Thyroid gland (tissue), 4 donors: ENCODE measurements at regions not wholly inside any gene's neighbourhood (a gene's known extent, or its start where the extent isn't known, plus 50 kb on each side); places are given as distances from the start of the nearest gene placed in this dataset.

ENCODE experiments used
- DNase-seq, 2 donors: peaks; one replicate each; pipeline ENCODE4 v3.0.0-alpha.2; 2019
- H3K27ac ChIP-seq, 3 donors: fragments of 200-600 bp; sonication (generic); 1 replicate in 2 of 3; 2 replicates in 1 of 3; pipeline ENCODE4 v1.5.1; 2016 to 2019; ENCODE audit warnings: mild to moderate bottlenecking in 1 of 3, moderate library complexity in 1 of 3
- H3K27me3 ChIP-seq: fragments of 200-600 bp; sonication (generic); one replicate; pipeline ENCODE4 v1.5.1; 2019
- H3K36me3 ChIP-seq, 2 donors: fragments of 200-600 bp; sonication (generic); one replicate each; pipeline ENCODE4 v1.5.1; 2016 to 2019
- H3K4me1 ChIP-seq, 2 donors: fragments of 200-600 bp; sonication (generic); one replicate each; pipeline ENCODE4 v1.5.1; 2017 to 2019
- H3K4me3 ChIP-seq, 3 donors: fragments of 200-600 bp; sonication (generic); replicated peaks in 1 of 3; 1 replicate in 2 of 3; 2 replicates in 1 of 3; pipeline ENCODE4 v1.5.1; 2016; ENCODE audit warnings: mild to moderate bottlenecking in 1 of 3
- H3K9me3 ChIP-seq: fragments of 200-600 bp; sonication (generic); one replicate; pipeline ENCODE4 v1.5.1; 2017
- POLR2A ChIP-seq, 2 donors: fragments of 450-650 bp; IDR thresholded peaks; one replicate each; pipeline ENCODE4 v1.6.1; 2017; ENCODE audit warnings: antibody characterized with exemption in 2 of 2, mild to moderate bottlenecking in 2 of 2, moderate library complexity in 1 of 2
- WGBS, 2 donors: methylation state at CpG; one replicate each; pipeline ENCODE4 v1.1.5; 2017; 5-methylcytosine and 5-hydroxymethylcytosine counted together
- intact Hi-C: fragments of 100-400 bp; cut with DNase I; formaldehyde crosslinking; loops from one replicate; pipeline ENCODE4 v1.15.1; 2023
- TF ChIP-seq, protein P1 (sequence below), 6 experiments: fragments of 200-600 bp in 3 of 6; fragments of 450-650 bp in 3 of 6; sonication (generic) in 3 of 6; IDR thresholded peaks; one replicate each; pipeline ENCODE4 v1.5.1; 2016 to 2019; ENCODE audit warnings: antibody characterized with exemption in 6 of 6, mild to moderate bottlenecking in 2 of 6, inconsistent platforms in 1 of 6, moderate library complexity in 1 of 6

GRCh38 chr6:139846538-139847456 is 472.3 kb upstream of the CITED2 start:
- Histone ChIP-seq H3K4me1 (peaks cover 6 to 15% of the 10 kb centered on the region in 2 donors), H3K27me3 (no peaks in the 10 kb centered on the region), H3K36me3 (no peaks in the 10 kb centered on the region), H3K4me3 (peak overlapping the region in 1 of 3 donors; percentile 27), H3K9me3 (no peaks in the 10 kb centered on the region), H3K27ac (peak overlapping the region; percentile 53 to 93 (median 85))
- DNase-seq, result peak; percentile 85 to 88
- intact Hi-C loops, result no loop called here
- 37 to 41% methylated on average over 9 of the region's 9 CpGs for WGBS, 2 donors
- TF ChIP-seq, protein P1, sequence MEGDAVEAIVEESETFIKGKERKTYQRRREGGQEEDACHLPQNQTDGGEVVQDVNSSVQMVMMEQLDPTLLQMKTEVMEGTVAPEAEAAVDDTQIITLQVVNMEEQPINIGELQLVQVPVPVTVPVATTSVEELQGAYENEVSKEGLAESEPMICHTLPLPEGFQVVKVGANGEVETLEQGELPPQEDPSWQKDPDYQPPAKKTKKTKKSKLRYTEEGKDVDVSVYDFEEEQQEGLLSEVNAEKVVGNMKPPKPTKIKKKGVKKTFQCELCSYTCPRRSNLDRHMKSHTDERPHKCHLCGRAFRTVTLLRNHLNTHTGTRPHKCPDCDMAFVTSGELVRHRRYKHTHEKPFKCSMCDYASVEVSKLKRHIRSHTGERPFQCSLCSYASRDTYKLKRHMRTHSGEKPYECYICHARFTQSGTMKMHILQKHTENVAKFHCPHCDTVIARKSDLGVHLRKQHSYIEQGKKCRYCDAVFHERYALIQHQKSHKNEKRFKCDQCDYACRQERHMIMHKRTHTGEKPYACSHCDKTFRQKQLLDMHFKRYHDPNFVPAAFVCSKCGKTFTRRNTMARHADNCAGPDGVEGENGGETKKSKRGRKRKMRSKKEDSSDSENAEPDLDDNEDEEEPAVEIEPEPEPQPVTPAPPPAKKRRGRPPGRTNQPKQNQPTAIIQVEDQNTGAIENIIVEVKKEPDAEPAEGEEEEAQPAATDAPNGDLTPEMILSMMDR (IDR thresholded peaks at IDR 0.05), result no peak
- peak in 1 of 2 donors; percentile 72 for TF ChIP-seq POLR2A (IDR thresholded peaks at IDR 0.05)

DNA sequence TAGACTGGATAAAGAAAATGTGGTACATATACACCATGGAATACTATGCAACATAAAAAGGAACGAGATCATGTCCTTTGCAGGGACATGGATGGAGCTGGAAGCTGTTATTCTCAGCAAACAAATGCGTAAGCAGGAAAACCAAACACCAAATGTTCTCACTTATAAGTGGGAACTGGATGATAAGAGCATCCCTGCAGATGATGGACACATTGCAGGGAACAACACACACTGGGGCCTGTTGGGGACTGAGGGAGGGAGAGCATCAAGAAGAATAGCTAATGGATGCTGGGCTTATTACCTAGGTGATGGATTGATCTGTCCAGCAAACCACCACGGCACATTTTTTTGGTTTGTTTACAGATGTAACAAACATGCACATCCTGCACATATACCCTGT is 470.5 kb upstream of the CITED2 start:
- Histone ChIP-seq H3K27me3 (no peaks in the 10 kb centered on the region), H3K4me1 (peaks cover 6 to 15% of the 10 kb centered on the region in 2 donors), H3K36me3 (no peaks in the 10 kb centered on the region), H3K27ac (no peak overlapping the region), H3K4me3 (no peak overlapping the region), H3K9me3 (no peaks in the 10 kb centered on the region)
- TF ChIP-seq POLR2A (IDR thresholded peaks at IDR 0.05), result no peak
- TF ChIP-seq, protein P1 (IDR thresholded peaks at IDR 0.05), result no peak
- intact Hi-C loops, result no loop called here
- no peak for DNase-seq
- 72 to 91% methylated on average over 3 of the region's 3 CpGs for WGBS, 2 donors

GRCh38 chr6:139841794-139842215 is 467.4 kb upstream of the CITED2 start:
- Histone ChIP-seq H3K36me3 (no peaks in the 10 kb centered on the region), H3K9me3 (no peaks in the 10 kb centered on the region), H3K27ac (no peak overlapping the region), H3K4me1 (peaks cover 6 to 8% of the 10 kb centered on the region in 2 donors), H3K4me3 (no peak overlapping the region), H3K27me3 (no peaks in the 10 kb centered on the region)
- intact Hi-C loops, result no loop called here
- WGBS, 2 donors, result 87 to 95% methylated on average over 2 of the region's 2 CpGs
- TF ChIP-seq, protein P1 (IDR thresholded peaks at IDR 0.05), result no peak
- TF ChIP-seq POLR2A (IDR thresholded peaks at IDR 0.05), result no peak
- no peak for DNase-seq

DNA sequence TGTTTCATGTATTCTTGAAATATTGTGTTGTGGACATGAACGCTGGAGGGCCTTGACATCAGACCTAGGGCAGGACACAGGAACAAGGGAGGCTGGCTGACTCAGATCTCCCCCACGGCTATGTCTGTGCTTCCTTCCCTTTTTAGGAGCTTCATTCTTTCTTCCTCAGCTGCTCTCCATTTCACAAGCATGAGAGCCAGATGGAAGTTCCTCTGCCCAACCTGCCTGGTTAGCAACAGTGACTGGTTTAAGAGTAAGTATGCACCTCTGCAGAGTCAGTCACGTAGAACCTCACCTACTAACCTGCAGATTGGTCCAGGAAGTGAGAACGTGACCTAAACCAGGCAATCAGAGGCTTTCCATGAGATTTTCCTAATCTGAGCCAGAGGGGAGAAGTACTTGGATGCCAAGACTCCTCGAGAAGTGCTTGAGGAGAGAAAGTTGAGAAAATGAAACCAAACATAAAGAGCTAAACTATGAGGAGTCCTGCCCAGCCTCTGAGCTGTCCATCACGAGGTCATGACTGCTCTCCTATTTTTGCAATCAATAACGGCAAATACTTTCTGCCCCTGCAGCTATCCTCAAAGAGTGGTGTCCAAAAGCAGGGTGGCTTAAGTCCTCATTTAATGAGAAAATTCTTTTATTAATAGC is 465.2 kb upstream of the CITED2 start:
- H3K36me3 ChIP-seq, result no peaks in the 10 kb centered on the region
- no peak for DNase-seq
- H3K27ac ChIP-seq, result peak overlapping the region in 2 of 3 donors; percentile 13 to 48
- TF ChIP-seq POLR2A (IDR thresholded peaks at IDR 0.05), result no peak
- H3K4me1 ChIP-seq, result no peaks in the 10 kb centered on the region
- H3K4me3 ChIP-seq, result no peak overlapping the region
- intact Hi-C loops, result no loop called here
- WGBS, 2 donors, result 72% methylated on average over 7 of the region's 7 CpGs
- no peaks in the 10 kb centered on the region for H3K9me3 ChIP-seq
- no peaks in the 10 kb centered on the region for H3K27me3 ChIP-seq

GRCh38 chr6:139834232-139834631 is 459.8 kb upstream of the CITED2 start:
- WGBS, 2 donors, result 91% methylated on average over 5 of the region's 5 CpGs
- Histone ChIP-seq H3K27me3 (no peaks in the 10 kb centered on the region), H3K36me3 (no peaks in the 10 kb centered on the region), H3K4me1 (peaks cover 0 to 4% of the 10 kb centered on the region in 2 donors), H3K9me3 (no peaks in the 10 kb centered on the region), H3K4me3 (no peak overlapping the region), H3K27ac (no peak overlapping the region)
- no peak for DNase-seq
- TF ChIP-seq POLR2A (IDR thresholded peaks at IDR 0.05), result no peak
- TF ChIP-seq, protein P1 (IDR thresholded peaks at IDR 0.05), result no peak
- intact Hi-C loops, result no loop called here
